PC-3 (cell line): ENCODE measurements at regions not wholly inside any gene's neighbourhood (a gene's known extent, or its start where the extent isn't known, plus 50 kb on each side); places are given as distances from the start of the nearest gene placed in this dataset.

ENCODE experiments used
- ATAC-seq: fragments of 200-7000 bp; cut with Tn5 transposase; 2 replicates; pipeline ENCODE4 v1.9.1; 2020; ENCODE audit warnings: mild to moderate bottlenecking, moderate library complexity
- BruUV-seq: library from RNA; stranded (reverse); fragments of 400-500 nt; replicated peaks from 2 replicates; lab custom pipeline; 2021; lab: Mats Ljungman, UMichigan
- CTCF ChIA-PET: fragments of 300-600 bp; sonication (Branson Sonifier 250); formaldehyde crosslinking; loops from one replicate; lab custom pipeline; 2022; ENCODE audit warnings: antibody characterized with exemption; lab: Charles Lee
- POLR2A ChIA-PET: fragments of 300-600 bp; sonication (Branson Sonifier 250); formaldehyde crosslinking; loops from one replicate; lab custom pipeline; 2022; ENCODE audit warnings: antibody characterized with exemption; ENCODE audit not compliant: unreplicated experiment; lab: Charles Lee
- DNase-seq: peaks from one replicate; pipeline ENCODE4 v3.0.0-alpha.2; 2015
- H2AFZ ChIP-seq: fragments of 300-600 bp; sonication (generic); 2 replicates; pipeline ENCODE4 v1.6.0; 2016; ENCODE audit warnings: antibody characterized with exemption, low read length
- H3F3A ChIP-seq: fragments of 300-600 bp; sonication (generic); one replicate; pipeline ENCODE4 v1.6.0; 2017; ENCODE audit warnings: antibody characterized with exemption, low read length, control low read depth, mild to moderate bottlenecking; ENCODE audit not compliant: unreplicated experiment
- H3K27ac ChIP-seq: fragments of 300-600 bp; sonication (generic); 2 replicates; pipeline ENCODE4 v1.5.1; 2016; ENCODE audit warnings: mild to moderate bottlenecking, low read length
- H3K27me3 ChIP-seq: fragments of 300-600 bp; sonication (generic); 2 replicates; pipeline ENCODE4 v1.6.1; 2016; ENCODE audit warnings: low read length, mixed read lengths
- H3K36me3 ChIP-seq: fragments of 300-600 bp; sonication (generic); 2 replicates; pipeline ENCODE4 v1.6.1; 2016; ENCODE audit warnings: low read depth, mixed run types, low read length, mixed read lengths
- H3K4me1 ChIP-seq: fragments of 300-600 bp; sonication (generic); 2 replicates; pipeline ENCODE4 v1.5.1; 2016; ENCODE audit warnings: low read length; ENCODE audit not compliant: insufficient read depth
- H3K4me2 ChIP-seq: fragments of 300-600 bp; sonication (generic); 2 replicates; pipeline ENCODE4 v1.6.0; 2016; ENCODE audit warnings: low read length
- H3K4me3 ChIP-seq: fragments of 300-600 bp; sonication (generic); 2 replicates; pipeline ENCODE4 v1.5.1; 2016; ENCODE audit warnings: mild to moderate bottlenecking, low read length, mixed read lengths
- H3K79me2 ChIP-seq: fragments of 300-600 bp; sonication (generic); 2 replicates; pipeline ENCODE4 v1.6.1; 2017; ENCODE audit warnings: low read length, mixed read lengths
- H3K9ac ChIP-seq: fragments of 300-600 bp; sonication (generic); 2 replicates; pipeline ENCODE4 v1.6.0; 2016; ENCODE audit warnings: mild to moderate bottlenecking, low read length
- H3K9me2 ChIP-seq: fragments of 300-600 bp; sonication (generic); replicated peaks from 2 replicates; pipeline ENCODE4 v1.6.1; 2016; ENCODE audit warnings: mixed run types, low read length, mixed read lengths
- H3K9me3 ChIP-seq: fragments of 300-600 bp; sonication (generic); 2 replicates; pipeline ENCODE4 v1.6.1; 2016; ENCODE audit warnings: low read length, mixed read lengths
- H4K20me1 ChIP-seq: fragments of 300-600 bp; sonication (generic); 2 replicates; pipeline ENCODE4 v1.6.1; 2016; ENCODE audit warnings: low read length, mixed read lengths
- EZH2 ChIP-seq: fragments of 300-600 bp; sonication (generic); IDR thresholded peaks from one replicate; pipeline ENCODE4 v1.6.1; 2017; ENCODE audit warnings: antibody characterized with exemption, mild to moderate bottlenecking, low read length; ENCODE audit not compliant: unreplicated experiment
- EZH2phosphoT487 ChIP-seq: fragments of 300-600 bp; sonication (generic); IDR thresholded peaks from 2 replicates; pipeline ENCODE4 v1.6.1; 2018; ENCODE audit warnings: mild to moderate bottlenecking, antibody characterized with exemption, low read length, borderline replicate concordance
- intact Hi-C: fragments of 100-400 bp; cut with micrococcal nuclease; formaldehyde crosslinking; loops from 2 replicates; pipeline ENCODE4 v1.9.0; 2023
- TF ChIP-seq, protein P1 (sequence below): fragments of 300-600 bp; sonication (generic); conservative IDR thresholded peaks from 2 replicates; pipeline ENCODE4 v1.5.1; 2017; ENCODE audit warnings: antibody characterized with exemption, low read depth, mild to moderate bottlenecking, low read length

DNA sequence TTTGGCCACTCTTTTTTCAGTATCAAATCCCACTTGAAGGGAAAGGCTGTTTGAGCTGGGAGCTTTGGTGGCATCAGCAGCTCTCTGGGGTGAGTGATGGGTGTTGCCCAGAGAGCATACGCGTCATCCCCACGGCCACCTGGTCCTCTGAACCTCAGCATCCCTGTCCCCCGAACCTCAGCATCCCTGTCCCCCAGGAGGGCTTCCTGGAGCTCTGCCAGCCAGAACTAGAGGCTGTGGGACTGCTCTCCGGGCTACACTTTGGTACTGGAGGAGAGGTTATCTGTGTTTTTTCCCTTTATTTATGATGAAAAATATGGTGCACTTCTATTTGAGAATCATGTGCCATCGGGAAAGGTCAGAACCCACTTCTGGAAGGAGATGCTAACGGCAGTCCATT, 131.5 kb upstream of the RTL1 start:
- no peaks in the 10 kb centered on the region for H4K20me1 ChIP-seq
- CTCF ChIA-PET: no interaction called here
- POLR2A ChIA-PET: no interaction called here

DNA sequence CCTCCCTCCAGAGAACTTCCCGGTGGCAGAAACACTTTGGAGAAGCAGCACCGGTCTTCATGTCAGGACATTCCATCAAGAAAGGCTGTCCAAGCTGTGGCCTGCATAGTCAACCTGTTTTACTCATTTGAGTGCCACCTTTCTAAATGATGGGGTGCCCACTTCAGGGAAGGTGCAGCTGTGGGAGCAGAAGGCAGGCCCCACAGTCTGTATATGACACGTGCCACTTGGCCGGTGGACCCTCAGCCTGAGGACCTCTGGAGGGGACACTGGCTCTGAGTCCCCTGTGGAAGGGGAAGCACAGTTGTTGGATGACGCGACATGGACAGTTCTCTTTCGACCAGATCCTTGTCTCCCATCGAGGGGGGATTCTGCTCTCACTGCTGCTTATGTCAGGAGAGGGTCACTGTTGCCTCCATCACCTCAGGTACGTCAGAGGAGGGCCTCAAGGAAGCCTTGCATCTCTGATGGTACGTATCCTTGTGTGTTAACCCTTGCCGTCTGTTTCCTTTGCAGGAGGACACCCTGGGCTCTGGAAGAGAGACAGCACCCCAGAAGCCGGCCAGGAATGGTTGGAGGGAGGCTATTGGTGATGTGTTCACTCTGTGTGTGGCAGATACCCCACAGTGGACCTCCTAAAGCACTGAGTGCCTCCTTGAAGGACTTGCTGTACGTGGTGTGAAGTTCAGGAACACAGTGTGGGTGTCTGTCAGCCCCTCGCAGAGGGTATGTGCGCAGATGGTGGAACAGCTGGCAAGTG, 132.1 kb upstream of the RTL1 start:
- no peaks in the 10 kb centered on the region for H3K36me3 ChIP-seq
- POLR2A ChIA-PET: no interaction called here
- no peak for TF ChIP-seq EZH2
- TF ChIP-seq, protein P1, sequence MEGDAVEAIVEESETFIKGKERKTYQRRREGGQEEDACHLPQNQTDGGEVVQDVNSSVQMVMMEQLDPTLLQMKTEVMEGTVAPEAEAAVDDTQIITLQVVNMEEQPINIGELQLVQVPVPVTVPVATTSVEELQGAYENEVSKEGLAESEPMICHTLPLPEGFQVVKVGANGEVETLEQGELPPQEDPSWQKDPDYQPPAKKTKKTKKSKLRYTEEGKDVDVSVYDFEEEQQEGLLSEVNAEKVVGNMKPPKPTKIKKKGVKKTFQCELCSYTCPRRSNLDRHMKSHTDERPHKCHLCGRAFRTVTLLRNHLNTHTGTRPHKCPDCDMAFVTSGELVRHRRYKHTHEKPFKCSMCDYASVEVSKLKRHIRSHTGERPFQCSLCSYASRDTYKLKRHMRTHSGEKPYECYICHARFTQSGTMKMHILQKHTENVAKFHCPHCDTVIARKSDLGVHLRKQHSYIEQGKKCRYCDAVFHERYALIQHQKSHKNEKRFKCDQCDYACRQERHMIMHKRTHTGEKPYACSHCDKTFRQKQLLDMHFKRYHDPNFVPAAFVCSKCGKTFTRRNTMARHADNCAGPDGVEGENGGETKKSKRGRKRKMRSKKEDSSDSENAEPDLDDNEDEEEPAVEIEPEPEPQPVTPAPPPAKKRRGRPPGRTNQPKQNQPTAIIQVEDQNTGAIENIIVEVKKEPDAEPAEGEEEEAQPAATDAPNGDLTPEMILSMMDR: no peak
- no peak overlapping the region for H3K4me3 ChIP-seq
- ATAC-seq (no peak), DNase-seq (no peak)
- intact Hi-C loops: no loop called here
- no peaks in the 10 kb centered on the region for H3F3A ChIP-seq
- H3K9me2 ChIP-seq: no peaks in the 10 kb centered on the region
- no peaks in the 10 kb centered on the region for H3K4me1 ChIP-seq
- no peak overlapping the region for H3K4me2 ChIP-seq
- no TSS peak for BruUV-seq
- H3K79me2 ChIP-seq: no peaks in the 10 kb centered on the region
- no peaks in the 10 kb centered on the region for H3K9me3 ChIP-seq
- no peaks in the 10 kb centered on the region for H3K27me3 ChIP-seq
- no peak overlapping the region for H3K27ac ChIP-seq
- H3K9ac ChIP-seq: no peak overlapping the region
- CTCF ChIA-PET: no interaction called here
- no peaks in the 10 kb centered on the region for H4K20me1 ChIP-seq
- no peak overlapping the region for H2AFZ ChIP-seq

More for the DNA sequence above, 131.5 kb upstream of the RTL1 start:
- H3K27me3 ChIP-seq: no peaks in the 10 kb centered on the region
- H3K4me3 ChIP-seq: no peak overlapping the region
- intact Hi-C loops: no loop called here
- BruUV-seq: no TSS peak
- no peaks in the 10 kb centered on the region for H3K79me2 ChIP-seq
- no peak overlapping the region for H3K27ac ChIP-seq
- H2AFZ ChIP-seq: no peak overlapping the region
- H3K4me2 ChIP-seq: no peak overlapping the region
- no peak for DNase-seq
- no peaks in the 10 kb centered on the region for H3K9me3 ChIP-seq
- TF ChIP-seq EZH2: no peak
- TF ChIP-seq, protein P1: no peak
- no peak overlapping the region for H3K9ac ChIP-seq
- ATAC-seq: no peak
- no peaks in the 10 kb centered on the region for H3K36me3 ChIP-seq
- no peaks in the 10 kb centered on the region for H3K9me2 ChIP-seq
- H3F3A ChIP-seq: no peaks in the 10 kb centered on the region
- H3K4me1 ChIP-seq: no peaks in the 10 kb centered on the region

DNA sequence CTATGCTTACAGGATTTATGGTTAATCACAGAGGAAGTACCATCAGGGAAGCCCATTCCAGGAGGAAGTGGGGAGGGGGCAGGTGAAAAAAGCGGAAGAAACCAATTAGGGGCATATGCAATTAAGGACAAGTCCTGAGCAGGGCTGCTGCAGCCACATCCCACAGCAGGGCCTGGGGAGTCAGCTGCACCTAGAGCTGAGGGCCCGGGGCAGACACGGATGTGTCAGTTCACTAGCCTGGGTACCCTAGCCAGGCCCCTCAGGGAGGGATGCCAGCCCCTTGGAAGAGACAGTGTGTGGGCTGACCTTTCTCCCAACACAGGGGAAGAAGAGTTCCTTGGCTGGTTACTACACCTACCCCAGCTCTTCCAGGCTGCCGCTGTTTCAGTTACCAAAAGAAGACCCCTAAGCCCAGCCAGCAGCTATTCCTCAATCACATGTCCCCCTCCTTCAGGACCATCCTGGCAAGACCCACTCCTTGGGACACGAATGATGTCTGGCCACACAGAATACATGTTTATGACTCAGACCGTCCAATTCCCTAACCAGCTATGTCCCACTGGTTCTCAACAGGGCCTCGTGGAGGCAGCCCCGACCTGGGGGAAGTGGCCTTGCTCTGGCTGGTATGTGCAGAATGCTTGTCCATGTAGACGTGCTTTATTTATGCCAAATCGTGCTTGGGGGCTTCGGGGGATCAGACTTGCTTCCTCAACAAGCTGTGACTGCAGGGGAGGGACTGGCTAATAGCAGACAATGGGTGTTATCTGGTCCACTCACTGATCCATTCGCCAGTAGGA, 133.7 kb upstream of the RTL1 start:
- Histone ChIP-seq H2AFZ (no peak overlapping the region), H3K9me3 (no peaks in the 10 kb centered on the region), H3K4me3 (no peak overlapping the region), H4K20me1 (no peaks in the 10 kb centered on the region), H3K9me2 (no peaks in the 10 kb centered on the region), H3K27me3 (no peaks in the 10 kb centered on the region), H3K4me1 (no peaks in the 10 kb centered on the region), H3K27ac (no peak overlapping the region), H3K4me2 (no peak overlapping the region), H3K9ac (no peak overlapping the region), H3K36me3 (no peaks in the 10 kb centered on the region), H3K79me2 (no peaks in the 10 kb centered on the region), H3F3A (no peaks in the 10 kb centered on the region)
- TF ChIP-seq EZH2: no peak
- TF ChIP-seq, protein P1: no peak
- TF ChIP-seq EZH2phosphoT487: no peak
- intact Hi-C loops: no loop called here
- no TSS peak for BruUV-seq
- ChIA-PET POLR2A (no interaction called here), CTCF (no interaction called here)
- ATAC-seq (no peak), DNase-seq (no peak)
